ENCODE measurements at regions not wholly inside any gene's neighbourhood (a gene's known extent, or its start where the extent isn't known, plus 50 kb on each side); places are given as distances from the start of the nearest gene placed in this dataset.

DNA sequence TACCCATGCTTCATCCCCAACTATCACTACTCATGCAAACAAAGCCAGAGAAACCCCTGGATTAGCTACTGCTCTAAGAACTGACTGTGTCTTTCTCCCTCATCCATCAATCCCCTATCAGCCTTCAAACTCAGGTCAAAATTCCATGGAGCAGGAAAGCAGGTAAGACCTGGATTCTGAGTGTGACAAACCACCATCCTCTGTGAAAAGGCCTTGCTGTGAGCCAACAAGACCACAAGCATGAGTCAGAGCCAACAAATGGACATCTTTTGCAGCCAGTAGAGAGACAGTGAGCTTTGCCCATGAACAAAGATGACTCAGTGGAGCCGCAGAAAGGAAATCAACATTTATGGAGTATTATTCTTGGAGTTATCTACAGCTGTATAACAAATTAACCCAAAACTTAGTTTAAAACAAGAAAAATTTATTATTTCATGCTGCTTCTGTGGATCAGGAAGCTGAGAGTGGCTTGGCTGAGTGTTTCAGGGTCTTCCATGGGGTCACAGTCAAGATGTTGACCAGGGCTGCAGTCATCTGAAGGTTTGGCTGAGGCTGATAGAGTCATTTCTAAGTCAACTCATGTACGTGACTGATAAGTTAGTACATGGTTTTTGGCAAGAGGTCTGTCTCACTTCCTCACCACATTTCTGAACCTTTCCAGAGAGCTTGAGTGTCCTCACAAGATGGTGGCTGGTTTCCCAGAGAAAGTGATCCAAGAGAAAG is 61.1 kb downstream of the PITPNM2 start:
- TF ChIP-seq, protein P1, sequence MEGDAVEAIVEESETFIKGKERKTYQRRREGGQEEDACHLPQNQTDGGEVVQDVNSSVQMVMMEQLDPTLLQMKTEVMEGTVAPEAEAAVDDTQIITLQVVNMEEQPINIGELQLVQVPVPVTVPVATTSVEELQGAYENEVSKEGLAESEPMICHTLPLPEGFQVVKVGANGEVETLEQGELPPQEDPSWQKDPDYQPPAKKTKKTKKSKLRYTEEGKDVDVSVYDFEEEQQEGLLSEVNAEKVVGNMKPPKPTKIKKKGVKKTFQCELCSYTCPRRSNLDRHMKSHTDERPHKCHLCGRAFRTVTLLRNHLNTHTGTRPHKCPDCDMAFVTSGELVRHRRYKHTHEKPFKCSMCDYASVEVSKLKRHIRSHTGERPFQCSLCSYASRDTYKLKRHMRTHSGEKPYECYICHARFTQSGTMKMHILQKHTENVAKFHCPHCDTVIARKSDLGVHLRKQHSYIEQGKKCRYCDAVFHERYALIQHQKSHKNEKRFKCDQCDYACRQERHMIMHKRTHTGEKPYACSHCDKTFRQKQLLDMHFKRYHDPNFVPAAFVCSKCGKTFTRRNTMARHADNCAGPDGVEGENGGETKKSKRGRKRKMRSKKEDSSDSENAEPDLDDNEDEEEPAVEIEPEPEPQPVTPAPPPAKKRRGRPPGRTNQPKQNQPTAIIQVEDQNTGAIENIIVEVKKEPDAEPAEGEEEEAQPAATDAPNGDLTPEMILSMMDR (IDR thresholded peaks at IDR 0.05; ENCODE audit: low read depth, low read length): no peak
- Histone ChIP-seq H3K36me3 (no peaks in the 10 kb centered on the region), H3K9me3 (no peaks in the 10 kb centered on the region), H3K27me3 (no peaks in the 10 kb centered on the region), H3K4me3 (ENCODE audit: low read depth, low read length) (no peak overlapping the region), H3K4me1 (peaks cover 13% of the 10 kb centered on the region)
- DNase-seq: no peak

DNA sequence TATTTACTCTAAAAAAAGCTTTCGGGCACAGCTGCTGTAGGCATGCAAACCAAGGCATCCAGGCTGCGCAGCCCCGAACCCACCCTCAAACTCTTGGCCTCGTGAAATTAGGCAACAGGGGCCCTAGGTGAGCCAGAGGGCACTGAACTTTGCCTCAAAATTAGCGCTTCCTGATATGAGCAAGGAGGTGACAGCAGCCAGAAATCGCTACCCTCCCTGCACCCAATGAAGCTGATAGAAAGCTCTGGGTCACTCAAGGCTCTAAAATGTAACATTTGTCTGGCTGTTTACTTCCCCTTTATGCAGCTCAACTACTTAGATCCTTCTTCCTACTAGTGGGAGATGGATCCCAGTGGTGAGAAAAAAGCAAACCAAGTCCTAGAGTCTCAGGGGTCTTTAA is 61.8 kb downstream of the PITPNM2 start:
- no peaks in the 10 kb centered on the region for H3K36me3 ChIP-seq
- no peak overlapping the region for H3K4me3 ChIP-seq (ENCODE audit: low read depth, low read length)
- DNase-seq: no peak
- TF ChIP-seq, protein P1 (IDR thresholded peaks at IDR 0.05; ENCODE audit: low read depth, low read length): no peak
- no peaks in the 10 kb centered on the region for H3K9me3 ChIP-seq
- H3K27me3 ChIP-seq: no peaks in the 10 kb centered on the region
- peaks cover 10% of the 10 kb centered on the region for H3K4me1 ChIP-seq

DNA sequence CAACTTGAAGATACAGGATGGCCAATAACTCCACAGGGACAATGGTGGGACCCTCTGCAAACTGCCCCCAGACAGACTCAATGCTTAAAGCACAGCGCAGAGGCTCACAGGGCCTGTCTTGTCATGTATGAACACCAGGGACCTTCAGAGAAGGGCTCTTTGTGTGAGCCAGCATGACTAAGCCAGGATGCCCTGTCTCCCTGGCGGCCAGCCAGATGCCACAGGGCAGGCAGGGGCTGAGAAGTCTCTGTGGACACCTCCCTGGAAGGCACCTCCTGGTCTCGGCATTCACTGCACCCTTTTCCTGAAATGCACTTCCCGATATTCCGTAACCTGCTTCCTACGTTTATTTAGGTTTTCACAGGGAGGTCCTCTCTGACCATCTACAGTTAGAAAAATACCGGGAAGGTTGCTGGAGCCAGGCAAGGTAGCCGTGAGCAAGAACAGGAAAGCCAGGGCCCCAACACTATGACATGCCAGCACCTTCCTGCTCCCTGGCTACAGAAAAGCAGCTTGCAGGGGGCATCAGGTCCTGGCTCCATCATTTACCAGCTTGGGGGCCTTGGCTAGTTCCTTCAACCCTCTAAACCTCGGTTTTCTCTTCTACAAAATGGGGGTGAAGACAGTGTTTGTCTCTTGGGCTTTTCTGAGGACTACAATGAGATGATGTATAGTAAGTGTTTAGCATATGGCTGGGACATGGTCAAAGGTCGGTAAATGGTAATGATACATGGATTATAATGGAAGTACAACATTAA is 65.0 kb downstream of the PITPNM2 start:
- Histone ChIP-seq H3K36me3 (no peaks in the 10 kb centered on the region), H3K4me3 (ENCODE audit: low read depth, low read length) (no peak overlapping the region), H3K9me3 (no peaks in the 10 kb centered on the region), H3K4me1 (peaks cover 14% of the 10 kb centered on the region), H3K27me3 (no peaks in the 10 kb centered on the region)
- TF ChIP-seq, protein P1 (IDR thresholded peaks at IDR 0.05; ENCODE audit: low read depth, low read length): no peak
- peak; percentile 68 for DNase-seq

DNA sequence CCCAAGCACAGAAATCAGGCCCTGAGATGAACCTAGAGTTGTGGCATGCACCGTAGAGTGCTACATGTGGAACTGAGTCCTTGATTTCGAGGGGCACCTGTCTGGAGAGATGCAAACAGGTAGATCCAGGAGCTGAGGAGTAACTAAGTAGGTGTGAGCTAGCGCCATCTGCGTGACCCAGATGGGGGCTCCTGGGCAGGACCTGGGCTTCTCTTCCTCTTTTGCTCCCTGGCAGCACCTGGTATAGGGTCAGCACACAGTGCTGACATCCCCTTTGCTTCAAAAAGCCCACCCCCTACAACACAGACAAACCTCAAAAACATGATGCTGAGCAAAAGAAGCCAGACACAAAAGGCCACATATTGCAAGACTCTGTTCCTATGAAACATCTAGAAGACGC is 65.8 kb downstream of the PITPNM2 start:
- H3K4me3 ChIP-seq (ENCODE audit: low read depth, low read length): no peak overlapping the region
- no peaks in the 10 kb centered on the region for H3K27me3 ChIP-seq
- DNase-seq: no peak
- TF ChIP-seq, protein P1 (IDR thresholded peaks at IDR 0.05; ENCODE audit: low read depth, low read length): no peak
- H3K9me3 ChIP-seq: no peaks in the 10 kb centered on the region
- H3K4me1 ChIP-seq: peaks cover 14% of the 10 kb centered on the region
- no peaks in the 10 kb centered on the region for H3K36me3 ChIP-seq

DNA sequence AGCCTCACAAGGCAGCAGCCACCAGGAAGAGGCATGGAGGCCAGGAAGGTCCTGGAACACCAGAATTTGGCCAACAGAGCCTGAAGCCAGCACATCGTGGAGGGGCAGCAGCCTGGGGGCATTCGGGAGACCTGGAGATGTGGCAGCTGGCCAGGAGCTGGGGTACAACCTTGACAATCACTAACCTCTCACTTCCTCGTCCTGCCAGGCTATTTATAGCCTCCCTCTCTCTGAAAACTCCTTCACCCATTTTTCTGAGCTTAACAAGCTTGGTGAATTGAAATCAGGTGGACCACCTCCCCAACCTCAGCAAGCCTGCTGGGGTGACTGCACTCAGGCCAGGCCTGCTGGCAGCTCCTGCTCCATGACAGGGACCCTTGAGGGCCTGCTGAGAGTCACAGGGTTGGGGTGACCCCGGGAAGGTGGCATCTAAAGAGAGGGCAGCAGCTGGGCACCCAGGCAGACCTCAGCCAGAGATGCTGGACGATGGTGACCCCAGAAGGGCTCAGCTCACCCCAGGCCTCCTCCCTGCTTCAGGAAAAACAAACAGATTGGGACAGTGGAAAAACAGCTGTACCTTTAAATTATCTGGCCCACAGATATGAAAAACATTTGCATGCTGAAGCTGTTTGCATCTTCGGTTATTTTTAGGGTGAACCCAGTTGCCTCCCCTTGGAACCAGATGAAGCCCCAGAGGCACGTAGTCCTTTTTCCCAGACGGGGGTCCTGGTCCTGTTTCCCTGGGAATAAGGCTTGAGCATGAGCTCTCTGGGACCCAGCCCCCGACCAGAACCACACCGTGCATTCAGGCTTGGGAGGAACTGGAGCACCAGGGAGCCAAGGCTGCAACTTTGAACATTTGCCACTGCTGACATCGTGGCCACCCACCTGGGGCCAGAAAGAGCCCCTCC is 67.0 kb downstream of the PITPNM2 start:
- Histone ChIP-seq H3K4me1 (peaks cover 14% of the 10 kb centered on the region), H3K27me3 (no peaks in the 10 kb centered on the region), H3K4me3 (ENCODE audit: low read depth, low read length) (no peak overlapping the region), H3K9me3 (no peaks in the 10 kb centered on the region), H3K36me3 (no peaks in the 10 kb centered on the region)
- TF ChIP-seq, protein P1 (IDR thresholded peaks at IDR 0.05; ENCODE audit: low read depth, low read length): no peak
- no peak for DNase-seq

All from BE2C (cell line).